ENCODE measurements at regions not wholly inside any gene's neighbourhood (a gene's known extent, or its start where the extent isn't known, plus 50 kb on each side); places are given as distances from the start of the nearest gene placed in this dataset.
"Not testable (repeated sequence)": the region's sequence is repeated elsewhere in the genome, so short reads cannot be mapped to it uniquely, and the experiment has no call there.

DNA sequence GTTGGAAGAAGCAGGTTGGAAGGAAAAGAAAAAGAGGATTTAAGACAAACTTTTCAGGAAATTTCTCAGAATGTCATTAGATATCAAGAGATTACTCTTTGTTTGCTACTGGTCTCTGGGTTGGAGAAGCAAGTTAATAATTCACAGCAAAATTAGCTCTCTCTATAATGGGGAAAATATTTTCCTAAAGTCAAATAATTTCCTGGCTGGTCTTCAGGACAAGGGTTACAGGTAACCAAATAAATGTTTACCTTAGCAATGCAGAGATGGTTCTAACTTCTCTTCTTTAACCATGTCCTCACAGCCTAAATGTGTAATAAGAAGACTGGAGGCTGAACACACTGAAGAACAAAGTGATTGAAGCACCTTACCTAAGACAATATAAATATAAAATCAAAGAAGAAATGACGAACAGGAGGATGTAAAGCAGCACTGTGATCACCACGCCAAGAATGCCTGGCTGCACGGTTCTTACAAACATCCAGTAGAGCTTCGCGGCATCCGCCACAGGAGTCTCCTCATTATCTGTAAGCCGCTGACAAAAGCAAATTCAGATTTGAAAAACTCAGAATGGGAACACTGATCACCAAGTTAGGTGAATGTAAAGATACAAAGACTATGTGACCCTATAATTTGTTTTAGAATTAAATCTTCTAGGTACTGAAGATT, 717.5 kb downstream of the TFAP2A start:
- DNase-seq (ENCODE audit: low spot score), result no peak

DNA sequence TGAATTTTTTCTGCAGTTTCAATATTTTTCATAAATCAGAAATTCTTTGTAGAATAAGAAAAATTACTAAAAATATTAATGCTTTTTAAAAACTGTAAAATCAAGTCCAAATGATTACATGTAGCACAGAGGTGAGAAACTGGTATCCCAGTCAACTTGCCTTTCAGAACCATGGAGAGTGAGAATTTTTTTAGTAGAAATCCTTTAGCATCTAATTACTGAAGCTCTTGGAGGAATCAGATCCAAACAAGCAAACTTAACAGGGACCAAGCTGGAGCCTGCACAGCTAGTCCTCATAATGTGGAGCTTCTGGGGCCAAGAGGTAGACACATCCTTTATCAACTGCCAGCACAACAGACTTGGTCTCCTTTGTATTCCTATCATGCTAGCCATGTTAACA, 724.5 kb downstream of the TFAP2A start:
- no peak for DNase-seq (ENCODE audit: low spot score)

DNA sequence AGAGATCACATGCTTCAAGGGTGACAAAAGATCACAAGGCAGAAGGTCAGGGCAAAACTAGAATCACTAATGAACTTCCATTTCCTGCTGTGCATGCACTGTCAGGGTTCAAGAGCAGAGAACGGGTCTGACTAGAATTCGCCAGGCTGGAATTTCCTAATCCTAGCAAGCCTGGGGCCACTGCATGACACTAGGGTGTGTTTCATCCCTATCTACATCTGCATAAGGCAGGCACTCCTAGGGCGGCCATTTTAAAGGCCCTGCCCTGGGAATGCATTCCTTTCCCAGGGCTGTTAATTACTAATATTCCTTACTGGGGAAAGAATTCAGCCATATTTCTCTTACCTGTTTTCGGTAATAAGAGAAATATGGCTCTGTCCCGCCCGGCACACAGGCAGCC, 734.1 kb downstream of the TFAP2A start:
- DNase-seq (ENCODE audit: low spot score), result not testable (repeated sequence)

DNA sequence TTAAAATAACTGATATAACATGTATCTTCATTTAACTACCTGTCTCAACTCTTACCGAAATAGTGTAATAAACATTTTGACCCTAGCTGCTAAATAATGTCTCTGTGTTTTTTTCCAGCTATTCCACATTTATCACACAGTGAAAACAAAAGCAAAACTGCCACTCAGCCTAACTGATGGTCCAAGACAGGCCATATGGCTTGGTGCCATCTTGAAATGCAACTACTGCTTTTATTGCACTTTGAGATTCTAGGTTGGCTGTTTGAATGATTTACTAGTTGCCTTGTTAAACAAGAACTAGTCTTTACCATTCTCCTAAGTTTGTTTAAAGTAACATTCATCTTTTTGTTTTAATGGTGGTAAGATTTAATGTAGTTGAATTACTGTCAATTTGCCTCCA, 739.8 kb downstream of the TFAP2A start:
- no peak for DNase-seq (ENCODE audit: low spot score)

DNA sequence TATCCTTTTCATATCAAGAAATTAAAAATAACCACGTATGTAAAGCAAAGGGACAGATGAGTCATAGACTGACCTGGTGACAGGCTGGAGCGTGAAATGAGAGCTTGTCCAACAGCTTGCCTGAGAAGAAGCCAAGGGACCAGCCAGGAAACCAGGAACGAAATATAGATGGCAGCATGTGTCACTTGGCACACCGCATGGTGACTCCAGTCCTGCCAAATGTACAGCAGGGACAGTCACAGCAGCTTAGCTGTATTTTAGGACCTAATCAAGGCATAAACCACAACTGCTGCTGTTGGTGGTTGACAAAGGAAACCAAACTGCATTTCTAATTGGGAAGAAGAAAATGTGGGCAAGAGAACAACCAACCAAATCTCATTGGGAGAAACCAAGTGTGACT, 755.0 kb downstream of the TFAP2A start:
- DNase-seq (ENCODE audit: low spot score), result no peak

DNA sequence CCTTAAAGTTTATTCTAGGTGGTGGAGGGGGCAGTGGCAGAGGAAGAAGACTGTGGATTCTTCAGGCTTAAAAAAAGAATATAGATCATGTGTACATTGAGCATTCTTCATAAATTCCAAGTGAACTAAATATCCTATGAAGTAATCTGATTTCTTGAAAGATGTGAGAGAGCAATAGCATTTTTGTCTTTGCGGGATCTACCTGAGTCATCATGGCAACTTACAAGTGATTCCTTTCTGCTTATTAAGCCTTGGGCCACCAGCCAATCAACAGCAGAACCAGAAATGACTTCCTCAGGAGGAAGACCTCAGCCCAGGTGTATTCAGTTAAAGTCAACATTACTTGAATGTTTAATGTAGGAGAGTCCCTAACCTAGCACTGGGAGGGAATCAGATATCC, 756.9 kb downstream of the TFAP2A start:
- no peak for DNase-seq (ENCODE audit: low spot score)

DNA sequence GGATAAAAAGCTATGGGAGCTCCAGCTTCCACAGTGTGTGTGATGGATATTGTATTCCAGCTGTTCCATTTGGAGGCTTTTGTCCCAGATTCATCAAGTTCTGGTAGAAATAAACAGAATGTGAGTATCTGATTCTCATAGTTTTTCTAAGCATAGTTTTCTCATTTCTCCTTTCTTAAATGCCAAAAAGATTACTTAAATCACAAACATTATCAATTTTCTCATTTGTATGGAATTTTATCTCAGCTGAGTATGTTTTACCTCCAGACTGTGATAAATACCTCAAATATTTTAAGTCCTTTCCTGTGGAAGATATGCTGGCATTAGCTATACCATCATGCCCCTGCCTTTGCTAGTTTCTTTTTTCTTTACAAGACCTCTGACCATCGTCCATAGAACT, 767.3 kb downstream of the TFAP2A start:
- no peak for DNase-seq (ENCODE audit: low spot score)

DNA sequence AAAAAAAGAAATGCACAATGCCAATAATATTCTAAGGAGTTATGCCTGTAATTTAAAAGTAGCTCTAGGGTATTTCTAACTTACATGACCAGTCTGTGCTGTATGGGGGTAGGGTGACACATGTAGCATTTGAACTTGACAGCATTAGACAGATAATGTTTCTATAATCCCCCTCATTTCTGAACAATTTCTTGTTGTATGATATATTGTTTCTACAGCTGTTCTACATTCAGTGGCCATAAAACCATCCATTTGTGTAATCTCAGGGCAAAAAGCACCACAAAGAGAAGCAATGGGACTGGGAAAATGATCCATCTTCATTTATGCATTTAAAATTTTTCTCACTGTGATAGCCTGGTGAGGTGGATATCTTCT, 767.8 kb downstream of the TFAP2A start:
- no peak for DNase-seq (ENCODE audit: low spot score)

DNA sequence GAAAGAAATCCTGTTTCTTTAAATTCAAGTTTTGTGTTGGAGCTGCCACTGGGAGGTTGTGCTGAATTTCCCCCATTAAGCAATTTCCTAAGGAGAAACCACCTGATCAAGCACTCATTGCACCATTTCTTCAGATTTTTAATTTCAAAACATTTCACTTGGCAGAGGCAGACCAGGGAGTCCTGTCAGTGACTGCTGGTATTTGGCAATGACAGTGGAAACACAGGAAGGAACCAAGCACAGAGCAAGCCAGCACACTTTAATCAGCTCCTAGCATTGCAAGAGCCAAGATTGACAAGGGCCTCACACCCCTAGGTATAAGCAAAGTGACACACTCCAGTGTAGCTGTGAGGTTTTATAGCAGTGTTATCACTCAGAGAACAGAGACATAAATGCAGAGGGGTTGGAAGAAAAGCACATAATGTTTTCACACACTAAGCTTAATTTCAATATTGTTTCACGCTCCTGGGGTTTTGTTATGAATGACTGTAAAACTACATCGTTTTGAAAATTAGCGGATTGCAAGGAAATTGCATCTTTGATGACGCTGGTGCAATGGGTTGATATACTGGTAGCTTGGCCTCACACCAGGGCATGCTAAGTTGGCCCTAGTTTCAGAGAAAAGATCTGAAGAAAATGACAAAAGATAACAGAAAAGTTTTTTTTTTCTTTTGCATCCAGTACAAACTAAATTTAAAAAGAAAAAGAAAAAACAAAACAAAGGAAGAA, 768.4 kb downstream of the TFAP2A start:
- DNase-seq (ENCODE audit: low spot score), result no peak

DNA sequence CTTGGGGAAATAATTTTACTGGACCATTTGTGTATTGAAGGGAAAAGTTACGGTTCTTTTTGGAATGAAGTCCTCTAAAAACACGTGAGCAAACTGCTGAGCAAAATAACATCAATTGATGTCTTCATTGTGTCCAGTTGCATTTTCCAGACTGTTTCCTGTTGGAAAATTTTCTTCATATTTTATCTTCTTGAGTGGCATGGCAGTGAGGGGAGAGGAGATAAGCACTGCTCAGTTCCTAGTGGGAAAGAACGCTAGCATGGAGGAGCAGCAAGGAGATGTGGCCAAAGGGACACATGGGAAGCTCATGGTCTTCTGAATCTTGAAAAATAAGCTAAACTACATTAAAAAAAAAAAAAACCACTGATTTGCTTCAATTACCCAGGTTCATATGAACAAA, 776.0 kb downstream of the TFAP2A start:
- DNase-seq (ENCODE audit: low spot score), result no peak

DNA sequence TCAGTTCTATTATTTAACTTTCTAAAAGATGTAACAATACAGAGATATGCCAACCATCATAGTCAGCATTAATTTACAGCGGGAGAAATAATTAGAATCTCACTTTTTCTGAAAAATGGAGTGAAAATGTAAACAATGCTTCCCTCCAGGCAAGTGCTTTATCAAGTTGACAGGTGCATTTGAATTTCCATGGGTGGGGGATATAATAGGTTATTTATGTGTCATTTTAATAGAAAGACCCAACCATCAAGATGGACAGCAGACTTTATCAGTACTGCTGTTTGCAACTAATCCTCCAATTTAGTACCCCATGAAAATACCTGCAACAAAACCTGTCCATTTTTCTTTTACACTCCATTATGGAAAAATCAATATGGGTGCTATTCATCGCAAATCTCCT, 780.1 kb downstream of the TFAP2A start:
- DNase-seq (ENCODE audit: low spot score), result no peak

DNA sequence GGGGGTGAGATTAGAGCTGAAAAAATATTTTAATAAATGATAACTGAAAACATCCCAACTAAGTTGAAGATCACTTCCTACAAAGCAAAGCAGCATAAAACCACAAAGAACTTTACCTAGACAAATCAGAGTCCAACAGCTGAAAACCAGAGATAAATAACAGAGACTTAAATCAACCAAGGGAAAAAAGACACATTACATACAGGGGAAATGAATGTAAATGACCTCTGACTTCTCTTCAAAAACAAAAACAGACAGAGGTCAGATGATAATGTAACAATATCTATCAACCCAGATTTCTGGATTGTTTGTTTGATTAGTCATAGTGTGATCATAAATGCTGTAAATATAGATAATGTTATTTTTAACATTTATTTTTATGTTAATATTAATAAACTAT, 782.8 kb downstream of the TFAP2A start:
- DNase-seq (ENCODE audit: low spot score), result no peak

DNA sequence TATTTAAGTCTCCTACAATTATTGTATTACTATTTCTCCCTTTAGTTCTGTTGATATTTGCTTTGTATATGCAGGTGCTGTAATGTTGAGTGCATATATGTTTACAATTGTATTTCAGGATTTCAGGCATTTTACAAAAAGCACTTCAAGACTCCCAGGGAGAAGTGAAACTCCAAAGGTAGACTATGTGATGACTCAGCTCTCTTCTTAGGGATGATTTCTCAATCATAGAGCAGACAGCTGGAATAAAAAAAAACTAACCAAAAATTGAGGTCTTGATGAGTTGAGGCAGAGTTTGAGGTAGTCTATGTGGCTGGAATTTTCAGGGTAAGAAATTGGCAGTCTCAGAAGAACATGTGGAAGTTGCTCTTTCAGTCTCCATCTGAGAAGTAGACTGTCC, 786.1 kb downstream of the TFAP2A start:
- DNase-seq (ENCODE audit: low spot score), result no peak

DNA sequence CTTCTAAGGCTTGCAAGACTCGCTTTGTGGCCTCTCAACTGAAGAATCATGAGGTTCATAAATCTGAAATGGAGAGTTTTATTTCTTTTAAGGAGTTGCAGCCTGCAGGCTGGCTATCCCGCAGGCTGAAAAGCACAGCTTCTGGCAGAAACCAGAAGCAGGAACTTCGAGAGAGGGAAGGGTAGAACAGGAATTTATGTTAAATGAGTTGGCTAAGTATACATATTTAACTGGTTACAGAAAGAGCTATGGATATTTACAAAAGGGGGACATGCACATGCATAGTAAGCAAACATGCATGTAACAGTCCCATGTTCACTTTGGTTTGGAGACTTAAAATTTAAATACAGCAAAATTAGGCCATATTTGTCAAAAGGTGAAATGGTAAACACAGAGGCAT, 787.0 kb downstream of the TFAP2A start:
- no peak for DNase-seq (ENCODE audit: low spot score)

DNA sequence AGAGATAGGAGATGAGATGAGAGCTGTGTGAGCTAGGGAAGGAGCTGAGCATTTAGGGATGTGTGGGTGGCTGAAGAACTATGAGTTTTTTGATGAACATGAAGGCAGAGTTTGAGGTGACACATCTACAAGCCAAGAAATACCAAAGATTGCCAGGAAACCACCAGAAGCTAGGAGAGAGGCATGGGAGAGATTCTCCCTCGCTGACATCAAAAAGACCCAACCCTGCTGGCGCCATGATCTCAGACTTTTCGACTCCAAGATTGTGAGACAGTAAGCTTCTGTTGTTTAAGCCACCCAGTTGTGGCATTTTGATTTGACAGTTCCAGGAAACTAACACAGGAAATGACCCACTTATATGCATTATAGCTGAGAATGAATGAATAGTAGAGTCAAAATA, 790.9 kb downstream of the TFAP2A start:
- DNase-seq (ENCODE audit: low spot score), result no peak

DNA sequence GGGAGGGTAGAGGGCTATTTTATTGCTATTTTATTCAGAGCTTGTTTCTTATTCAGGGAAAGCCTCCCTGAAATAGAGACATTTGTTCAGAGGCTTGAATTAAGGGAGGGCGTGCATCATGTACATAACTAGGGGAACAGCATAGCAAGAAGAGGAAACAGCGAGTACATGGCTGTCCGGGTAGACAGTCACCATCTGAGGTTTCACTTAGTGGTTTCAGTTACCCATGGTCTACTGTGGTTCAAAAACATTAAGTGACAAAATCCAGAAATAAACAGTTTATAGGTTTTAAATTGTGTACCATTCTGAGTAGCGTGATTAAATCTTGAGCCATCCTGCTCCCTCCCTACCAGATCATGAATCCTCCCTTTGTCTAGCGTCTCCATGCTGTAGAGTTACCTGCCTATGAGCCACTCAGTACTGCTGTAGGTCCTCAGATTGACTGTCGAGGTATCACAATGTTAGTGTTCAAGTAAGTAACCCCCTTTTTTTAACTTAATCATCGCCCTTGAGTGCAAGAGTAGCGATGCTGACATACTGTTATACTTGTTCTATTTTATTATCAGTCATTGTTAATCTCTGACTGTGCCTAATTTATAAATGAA, 791.5 kb downstream of the TFAP2A start:
- DNase-seq (ENCODE audit: low spot score), result no peak

DNA sequence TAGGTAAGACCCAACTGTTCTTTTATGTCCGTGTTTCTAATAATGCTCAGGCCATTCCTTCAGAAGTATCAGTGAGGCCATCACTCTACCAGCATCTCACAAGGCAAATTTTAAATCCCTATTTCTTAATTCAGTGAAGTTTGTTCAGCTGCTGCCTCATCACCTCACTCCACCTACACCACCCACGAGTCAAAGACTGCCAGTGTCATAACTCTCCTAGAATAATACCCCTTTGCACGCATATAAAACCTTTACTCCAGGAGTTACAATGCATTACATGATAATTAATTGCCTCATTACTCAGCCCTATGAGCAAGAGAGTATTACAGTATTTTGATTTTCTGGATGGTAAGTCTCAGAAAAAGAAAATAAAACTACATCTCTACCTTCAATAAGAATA, 793.6 kb downstream of the TFAP2A start:
- DNase-seq (ENCODE audit: low spot score), result no peak

DNA sequence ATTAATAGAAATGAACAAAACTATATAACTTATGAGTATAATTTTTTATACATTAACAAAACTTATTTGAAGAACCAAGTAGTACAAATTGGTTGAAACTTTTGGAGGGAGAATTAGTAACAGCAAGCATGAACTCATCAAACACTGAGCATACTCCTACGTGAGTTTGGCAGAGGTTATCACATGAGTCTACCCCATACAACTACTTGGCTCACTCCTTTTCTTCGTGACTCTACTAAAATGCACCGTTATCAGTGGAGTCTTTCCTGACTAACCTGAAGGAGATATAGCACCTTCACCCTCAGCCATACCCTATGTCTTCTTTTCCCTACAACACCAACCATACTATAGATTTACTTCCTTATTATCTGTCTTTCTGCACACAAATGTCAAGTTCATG, 794.2 kb downstream of the TFAP2A start:
- no peak for DNase-seq (ENCODE audit: low spot score)

DNA sequence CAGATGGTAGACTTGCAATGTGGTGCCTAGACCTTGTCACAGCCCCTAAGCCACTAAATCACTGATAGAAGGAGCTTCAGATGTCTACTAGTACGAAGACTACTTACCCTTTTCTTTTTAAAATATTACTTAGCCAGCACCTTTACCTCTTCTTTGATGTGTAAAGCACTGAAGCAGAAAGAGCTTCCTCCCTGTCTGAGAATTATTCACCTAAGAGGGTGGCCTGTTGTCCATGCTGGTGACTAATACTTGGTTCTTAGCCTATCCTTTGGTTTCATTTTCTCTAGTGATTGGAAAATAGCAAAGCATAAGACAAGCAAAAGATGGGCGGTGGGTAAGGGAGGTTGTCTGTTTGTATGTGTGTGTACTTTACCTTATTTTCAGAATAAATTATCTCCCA, 794.6 kb downstream of the TFAP2A start:
- no peak for DNase-seq (ENCODE audit: low spot score)

DNA sequence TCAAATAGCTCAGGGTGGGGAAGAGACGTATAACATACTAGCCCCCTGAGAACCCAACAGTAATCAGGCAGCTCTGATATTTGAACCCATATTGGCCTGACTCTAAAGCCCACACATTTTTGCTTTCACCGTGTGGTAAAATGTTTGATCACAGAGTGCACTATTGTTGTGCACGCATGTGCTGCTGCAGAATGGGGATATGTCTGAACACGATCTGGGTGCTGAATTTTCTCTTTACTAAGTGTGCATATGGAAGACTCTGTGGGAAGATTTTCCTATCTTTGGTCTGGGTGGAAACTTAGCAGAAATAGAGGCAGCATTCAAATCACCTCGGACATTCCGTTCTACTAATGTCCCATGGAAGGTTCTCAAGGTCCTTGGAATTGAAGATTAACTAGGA, 800.1 kb downstream of the TFAP2A start:
- no peak for DNase-seq (ENCODE audit: low spot score)

DNA sequence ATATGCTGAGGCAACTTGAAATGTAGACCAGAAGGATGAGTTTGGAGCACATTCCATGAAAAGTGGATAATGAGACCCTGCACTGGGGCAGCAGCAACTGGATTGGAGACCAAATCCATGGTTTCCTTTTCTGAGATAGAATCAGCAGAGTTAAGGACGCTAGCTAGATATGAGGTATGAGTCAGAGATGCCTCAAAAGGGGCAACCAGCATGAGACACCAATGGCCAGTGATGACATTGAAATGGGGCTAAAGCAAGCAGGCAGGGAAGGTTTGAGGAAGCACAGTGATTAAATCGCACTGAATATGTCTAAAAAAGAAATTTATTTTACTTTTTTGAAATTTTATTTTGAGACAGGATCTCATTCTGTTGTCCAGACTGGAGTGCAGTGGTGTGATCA, 802.4 kb downstream of the TFAP2A start:
- DNase-seq (ENCODE audit: low spot score), result no peak

DNA sequence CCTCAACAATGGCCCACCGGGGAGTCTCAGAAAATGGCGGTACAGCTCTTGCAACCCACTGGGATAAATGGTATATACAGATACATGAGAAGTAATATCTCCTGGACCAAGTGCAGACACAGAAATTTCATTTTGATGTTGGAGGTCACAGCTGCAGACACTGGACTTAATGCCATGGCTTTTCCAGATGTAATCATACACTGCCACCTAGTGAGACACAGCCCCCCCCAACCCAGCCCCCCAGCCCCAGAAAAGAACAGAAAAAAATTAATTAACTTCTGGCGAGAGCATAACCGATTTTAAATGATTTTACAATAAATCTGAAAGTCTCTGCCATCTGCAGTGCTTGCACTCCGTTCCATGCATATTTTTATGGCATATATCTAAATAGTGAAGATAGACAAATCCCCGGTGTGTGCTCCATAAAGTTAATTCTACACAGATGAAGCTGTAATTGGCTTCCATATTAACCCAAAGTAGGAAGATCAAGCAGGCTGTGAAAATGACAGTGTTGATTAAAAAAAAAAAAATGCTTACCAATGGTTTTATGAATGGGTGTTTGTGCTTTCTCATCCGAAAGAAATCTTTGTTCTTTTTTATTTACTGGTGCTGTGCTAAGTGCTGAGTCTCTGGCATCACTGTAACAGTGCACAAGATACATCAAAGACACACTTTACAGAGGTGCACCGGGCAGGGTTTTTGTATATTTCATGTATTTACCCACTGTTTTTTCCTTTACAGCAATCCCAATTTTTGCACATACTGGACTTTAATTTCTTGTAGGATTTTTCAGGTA, 804.1 kb downstream of the TFAP2A start:
- DNase-seq (ENCODE audit: low spot score), result no peak

All from D341Med (cell line).